BE2C (cell line): ENCODE measurements at regions not wholly inside any gene's neighbourhood (a gene's known extent, or its start where the extent isn't known, plus 50 kb on each side); places are given as distances from the start of the nearest gene placed in this dataset.

Experiments
- DNase-seq: peaks from one replicate; pipeline ENCODE4 v3.0.0-alpha.2; 2020
- H3K27me3 ChIP-seq: fragments of 250-450 bp; sonication (Bioruptor Pico); 2 replicates; pipeline ENCODE4 v1.5.1; 2020; ENCODE audit warnings: mild to moderate bottlenecking
- H3K36me3 ChIP-seq: fragments of 250-450 bp; sonication (Bioruptor Pico); 2 replicates; pipeline ENCODE4 v1.5.1; 2020; ENCODE audit warnings: mild to moderate bottlenecking
- H3K4me1 ChIP-seq: fragments of 250-450 bp; sonication (Bioruptor Pico); 2 replicates; pipeline ENCODE4 v1.5.1; 2020
- H3K4me3 ChIP-seq: 2 replicates; pipeline ENCODE4 v1.5.1; 2011; ENCODE audit warnings: low read depth, low read length
- H3K9me3 ChIP-seq: fragments of 250-450 bp; sonication (Bioruptor Pico); 2 replicates; pipeline ENCODE4 v1.5.1; 2020
- TF ChIP-seq, protein P1 (sequence below): IDR thresholded peaks from 2 replicates; pipeline ENCODE4 v1.5.1; 2012; ENCODE audit warnings: mild to moderate bottlenecking, low read depth, low read length

DNA sequence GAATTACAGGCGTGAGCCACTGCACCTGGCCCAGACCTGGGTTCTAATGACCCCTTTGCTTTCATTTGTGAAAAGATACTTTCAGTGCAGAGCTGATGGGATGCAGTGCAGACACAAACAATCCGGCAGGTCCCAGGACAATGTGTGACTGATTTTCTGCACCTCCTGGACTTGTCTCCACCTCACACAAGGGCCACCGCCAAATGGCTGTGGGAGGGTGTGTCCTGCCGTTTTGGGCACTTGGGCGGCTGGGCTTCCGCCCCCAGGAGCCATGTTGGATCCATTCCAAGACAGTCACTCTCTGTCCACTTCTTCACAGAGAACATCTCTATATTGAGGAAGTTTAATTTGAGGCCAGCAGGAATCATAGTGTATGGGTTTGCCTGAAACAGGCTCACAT, 112.3 kb upstream of the ZNF507 start:
- no peaks in the 10 kb centered on the region for H3K4me1 ChIP-seq
- no peaks in the 10 kb centered on the region for H3K9me3 ChIP-seq
- no peaks in the 10 kb centered on the region for H3K36me3 ChIP-seq
- TF ChIP-seq, protein P1, sequence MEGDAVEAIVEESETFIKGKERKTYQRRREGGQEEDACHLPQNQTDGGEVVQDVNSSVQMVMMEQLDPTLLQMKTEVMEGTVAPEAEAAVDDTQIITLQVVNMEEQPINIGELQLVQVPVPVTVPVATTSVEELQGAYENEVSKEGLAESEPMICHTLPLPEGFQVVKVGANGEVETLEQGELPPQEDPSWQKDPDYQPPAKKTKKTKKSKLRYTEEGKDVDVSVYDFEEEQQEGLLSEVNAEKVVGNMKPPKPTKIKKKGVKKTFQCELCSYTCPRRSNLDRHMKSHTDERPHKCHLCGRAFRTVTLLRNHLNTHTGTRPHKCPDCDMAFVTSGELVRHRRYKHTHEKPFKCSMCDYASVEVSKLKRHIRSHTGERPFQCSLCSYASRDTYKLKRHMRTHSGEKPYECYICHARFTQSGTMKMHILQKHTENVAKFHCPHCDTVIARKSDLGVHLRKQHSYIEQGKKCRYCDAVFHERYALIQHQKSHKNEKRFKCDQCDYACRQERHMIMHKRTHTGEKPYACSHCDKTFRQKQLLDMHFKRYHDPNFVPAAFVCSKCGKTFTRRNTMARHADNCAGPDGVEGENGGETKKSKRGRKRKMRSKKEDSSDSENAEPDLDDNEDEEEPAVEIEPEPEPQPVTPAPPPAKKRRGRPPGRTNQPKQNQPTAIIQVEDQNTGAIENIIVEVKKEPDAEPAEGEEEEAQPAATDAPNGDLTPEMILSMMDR, result no peak
- H3K4me3 ChIP-seq, result no peak overlapping the region
- no peak for DNase-seq
- no peaks in the 10 kb centered on the region for H3K27me3 ChIP-seq

DNA sequence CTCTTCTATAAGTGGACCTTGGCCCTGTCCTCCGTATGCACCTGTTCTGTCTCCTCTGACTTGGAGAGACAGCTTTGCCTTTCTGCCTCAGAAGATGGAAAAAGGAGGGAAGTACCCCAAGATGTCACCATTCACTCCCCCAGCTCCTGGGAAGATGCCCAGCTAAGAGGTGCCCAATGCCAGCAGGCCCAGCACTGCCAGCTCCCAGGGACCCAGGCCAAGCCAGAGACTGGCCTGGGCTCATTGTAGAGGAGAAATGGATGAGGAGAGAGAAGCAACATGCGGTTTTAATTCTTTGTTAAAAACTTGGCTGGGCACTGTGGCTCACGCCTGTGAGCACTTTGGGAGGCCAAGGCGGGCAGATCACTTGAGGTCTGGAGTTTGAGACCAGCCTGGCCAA, 111.5 kb upstream of the ZNF507 start:
- H3K4me3 ChIP-seq, result no peak overlapping the region
- H3K9me3 ChIP-seq, result no peaks in the 10 kb centered on the region
- no peaks in the 10 kb centered on the region for H3K36me3 ChIP-seq
- no peak for DNase-seq
- H3K27me3 ChIP-seq, result no peaks in the 10 kb centered on the region
- H3K4me1 ChIP-seq, result no peaks in the 10 kb centered on the region
- TF ChIP-seq, protein P1, result no peak

DNA sequence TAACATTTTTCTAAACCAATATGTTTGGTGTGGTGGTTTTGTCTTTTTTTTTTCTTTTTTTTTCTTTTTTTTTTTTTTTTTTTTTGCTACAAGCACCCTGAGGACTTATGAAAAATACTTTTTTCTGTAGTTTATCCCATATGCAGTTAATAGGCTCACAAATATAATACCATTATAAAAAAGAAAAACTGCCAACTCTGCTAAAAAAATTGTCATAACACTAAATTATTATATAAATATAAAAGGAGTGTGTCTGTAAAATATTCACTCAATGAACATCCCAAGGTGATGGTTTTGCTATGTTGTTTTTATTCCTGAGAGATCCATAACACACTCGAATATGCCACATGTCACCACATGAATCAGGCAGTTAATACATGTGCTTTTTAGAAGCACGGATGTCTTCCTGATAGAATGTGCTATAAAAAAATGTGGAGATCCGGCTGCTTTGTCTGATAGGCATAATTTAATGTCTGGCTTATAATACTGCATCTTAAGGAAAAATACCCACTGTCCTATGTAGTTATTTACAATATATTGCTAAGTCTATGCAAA, 110.7 kb upstream of the ZNF507 start:
- Histone ChIP-seq H3K9me3 (no peaks in the 10 kb centered on the region), H3K4me3 (no peak overlapping the region), H3K4me1 (no peaks in the 10 kb centered on the region), H3K27me3 (no peaks in the 10 kb centered on the region), H3K36me3 (no peaks in the 10 kb centered on the region)
- TF ChIP-seq, protein P1, result no peak
- DNase-seq, result no peak

DNA sequence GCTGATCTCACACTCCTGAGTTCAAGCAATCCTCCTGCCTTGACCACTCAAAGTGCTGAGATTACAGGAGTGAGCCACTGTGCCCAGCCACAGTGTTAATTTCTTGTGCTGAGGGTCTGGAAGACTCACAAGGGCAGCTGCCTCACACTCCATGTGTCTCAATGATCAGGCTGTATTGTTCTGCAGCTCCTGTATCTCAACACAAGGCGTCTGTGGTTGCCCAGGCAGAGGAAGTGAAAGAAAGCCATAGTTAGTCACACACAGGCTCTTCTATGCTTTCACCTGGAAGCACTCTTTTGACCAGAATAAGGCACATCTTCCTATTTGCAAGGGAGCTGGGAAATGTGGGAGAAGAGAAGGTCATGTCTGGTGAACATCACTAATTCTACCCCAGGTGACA, 107.3 kb upstream of the ZNF507 start:
- no peaks in the 10 kb centered on the region for H3K9me3 ChIP-seq
- no peak for DNase-seq
- no peaks in the 10 kb centered on the region for H3K27me3 ChIP-seq
- TF ChIP-seq, protein P1, result no peak
- H3K4me1 ChIP-seq, result no peaks in the 10 kb centered on the region
- no peak overlapping the region for H3K4me3 ChIP-seq
- H3K36me3 ChIP-seq, result no peaks in the 10 kb centered on the region

DNA sequence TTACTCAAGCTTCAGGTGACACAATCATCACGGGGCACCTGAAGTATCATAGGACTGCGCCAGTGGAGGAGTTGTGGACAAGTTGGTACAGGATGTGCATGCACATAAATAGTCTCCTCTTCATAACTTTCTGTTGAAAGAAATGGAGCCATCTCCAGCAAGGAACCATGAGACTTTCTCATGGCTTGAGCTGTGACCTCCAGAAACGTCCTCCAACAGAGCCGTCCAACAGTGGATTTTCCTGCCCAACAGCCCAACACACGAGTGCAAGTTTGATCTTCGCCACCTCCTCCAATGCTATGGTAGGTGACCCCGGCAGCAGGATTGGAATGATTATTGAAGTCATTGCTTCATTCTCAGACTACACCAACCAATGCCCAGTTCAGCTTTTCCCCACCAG, 105.1 kb upstream of the ZNF507 start:
- H3K4me1 ChIP-seq, result no peaks in the 10 kb centered on the region
- TF ChIP-seq, protein P1, result no peak
- no peaks in the 10 kb centered on the region for H3K36me3 ChIP-seq
- no peaks in the 10 kb centered on the region for H3K9me3 ChIP-seq
- no peak overlapping the region for H3K4me3 ChIP-seq
- H3K27me3 ChIP-seq, result no peaks in the 10 kb centered on the region
- no peak for DNase-seq

DNA sequence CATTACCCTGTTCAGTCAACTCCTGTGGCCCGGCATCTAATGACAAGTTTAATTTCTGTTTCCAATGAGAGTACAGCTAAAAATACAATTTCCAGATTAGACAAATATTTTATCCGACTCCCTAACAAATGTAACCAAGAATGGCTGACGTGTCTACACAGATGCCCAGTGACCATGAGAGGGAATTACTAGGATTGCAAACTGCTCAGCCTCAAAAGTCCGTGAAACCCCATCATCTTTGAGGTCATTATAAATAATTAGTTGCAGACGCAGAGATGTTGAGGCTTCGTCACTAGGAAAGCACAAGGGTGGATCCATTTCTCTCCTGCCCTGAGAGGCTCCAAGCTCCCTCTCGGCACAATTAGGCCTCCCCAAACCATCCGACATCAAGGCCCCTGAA, 104.1 kb upstream of the ZNF507 start:
- DNase-seq, result no peak
- Histone ChIP-seq H3K27me3 (no peaks in the 10 kb centered on the region), H3K36me3 (no peaks in the 10 kb centered on the region), H3K4me3 (no peak overlapping the region), H3K4me1 (no peaks in the 10 kb centered on the region), H3K9me3 (no peaks in the 10 kb centered on the region)
- TF ChIP-seq, protein P1, result no peak
